ENCODE measurements at regions not wholly inside any gene's neighbourhood (a gene's known extent, or its start where the extent isn't known, plus 50 kb on each side); places are given as distances from the start of the nearest gene placed in this dataset.

GRCh38 chr17:69704935-69705334 lies 290.4 kb downstream of the MAP2K6 start:
- TF ChIP-seq, protein P1, sequence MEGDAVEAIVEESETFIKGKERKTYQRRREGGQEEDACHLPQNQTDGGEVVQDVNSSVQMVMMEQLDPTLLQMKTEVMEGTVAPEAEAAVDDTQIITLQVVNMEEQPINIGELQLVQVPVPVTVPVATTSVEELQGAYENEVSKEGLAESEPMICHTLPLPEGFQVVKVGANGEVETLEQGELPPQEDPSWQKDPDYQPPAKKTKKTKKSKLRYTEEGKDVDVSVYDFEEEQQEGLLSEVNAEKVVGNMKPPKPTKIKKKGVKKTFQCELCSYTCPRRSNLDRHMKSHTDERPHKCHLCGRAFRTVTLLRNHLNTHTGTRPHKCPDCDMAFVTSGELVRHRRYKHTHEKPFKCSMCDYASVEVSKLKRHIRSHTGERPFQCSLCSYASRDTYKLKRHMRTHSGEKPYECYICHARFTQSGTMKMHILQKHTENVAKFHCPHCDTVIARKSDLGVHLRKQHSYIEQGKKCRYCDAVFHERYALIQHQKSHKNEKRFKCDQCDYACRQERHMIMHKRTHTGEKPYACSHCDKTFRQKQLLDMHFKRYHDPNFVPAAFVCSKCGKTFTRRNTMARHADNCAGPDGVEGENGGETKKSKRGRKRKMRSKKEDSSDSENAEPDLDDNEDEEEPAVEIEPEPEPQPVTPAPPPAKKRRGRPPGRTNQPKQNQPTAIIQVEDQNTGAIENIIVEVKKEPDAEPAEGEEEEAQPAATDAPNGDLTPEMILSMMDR (IDR thresholded peaks at IDR 0.05; ENCODE audit: insufficient read depth, low read length, poor library complexity, severe bottlenecking) = no peak
- TF ChIP-seq EZH2phosphoT487 (conservative IDR thresholded peaks at IDR 0.05; ENCODE audit: low read length) = no peak

All from SU-DHL-6 (cell line).